Activated T-helper 17 cell treated with anti-CD3 and anti-CD28 coated beads, Interleukin-2, amount 50 U/mL, for 72 hours (primary cell): ENCODE measurements at regions not wholly inside any gene's neighbourhood (a gene's known extent, or its start where the extent isn't known, plus 50 kb on each side); places are given as distances from the start of the nearest gene placed in this dataset.

Source experiments
- ATAC-seq: fragments of 150-1000 bp; cut with Tn5 transposase; replicated peaks from 2 replicates; pipeline ENCODE4 v1.10.0; 2021; ENCODE audit warnings: mild to moderate bottlenecking, moderate library complexity
- H3K27ac Mint-ChIP-seq: one replicate; pipeline ENCODE4 v1.8.0; 2022; ENCODE audit warnings: mixed read lengths
- H3K27me3 Mint-ChIP-seq: one replicate; pipeline ENCODE4 v1.8.0; 2022; ENCODE audit warnings: mixed read lengths
- H3K36me3 Mint-ChIP-seq: one replicate; pipeline ENCODE4 v1.8.0; 2022; ENCODE audit warnings: low read depth, mild to moderate bottlenecking, mixed read lengths
- H3K4me1 Mint-ChIP-seq: one replicate; pipeline ENCODE4 v1.8.0; 2022; ENCODE audit warnings: mixed read lengths
- H3K4me3 Mint-ChIP-seq: one replicate; pipeline ENCODE4 v1.8.0; 2022; ENCODE audit warnings: mild to moderate bottlenecking, mixed read lengths
- H3K9me3 Mint-ChIP-seq: one replicate; pipeline ENCODE4 v1.8.0; 2022; ENCODE audit warnings: mixed read lengths

DNA sequence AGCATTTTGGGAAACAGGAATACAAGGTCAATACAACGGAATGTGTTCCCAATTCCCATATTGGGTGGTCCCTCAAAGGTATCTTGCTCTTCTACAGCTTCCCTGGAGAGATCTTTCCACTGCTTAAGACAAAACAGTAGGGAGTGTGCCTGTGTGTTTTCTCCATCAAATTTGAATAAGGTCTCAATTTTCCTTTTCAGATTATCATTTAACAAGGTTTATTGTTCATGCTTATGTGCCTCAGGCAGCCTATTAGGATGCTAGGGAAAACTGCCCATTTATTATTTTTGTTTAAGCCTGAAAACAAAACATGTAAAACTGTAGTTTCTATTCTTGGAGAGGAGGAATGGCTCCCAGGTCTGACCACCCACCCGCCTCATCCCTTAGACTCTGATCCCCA lies 622.7 kb downstream of the LMO4 start:
- Mint-ChIP-seq H3K27ac (no peak overlapping the region), H3K27me3 (peaks cover 35% of the 10 kb centered on the region), H3K4me3 (no peak overlapping the region), H3K36me3 (no peaks in the 10 kb centered on the region), H3K9me3 (no peaks in the 10 kb centered on the region), H3K4me1 (no peaks in the 10 kb centered on the region)
- ATAC-seq = no peak

DNA sequence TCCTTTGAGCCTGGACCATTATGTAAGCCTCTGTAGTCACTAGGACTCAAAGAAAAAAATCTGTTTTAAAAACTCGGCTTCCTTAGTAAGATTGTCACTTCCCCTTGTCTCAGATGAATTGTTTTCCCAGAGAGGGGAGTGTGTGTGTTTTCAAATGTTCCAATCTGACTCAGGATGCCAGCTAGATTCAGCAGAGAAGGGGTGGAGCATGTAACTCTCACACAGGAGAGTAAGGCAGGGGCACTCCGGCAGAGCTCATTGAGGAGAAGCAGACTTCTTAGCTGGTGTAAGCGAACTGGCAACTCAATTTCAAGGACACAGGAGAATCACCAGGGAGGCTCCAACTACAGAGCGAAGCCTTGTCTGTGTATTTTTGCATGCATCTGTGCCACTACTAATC lies 623.2 kb downstream of the LMO4 start:
- H3K4me3 Mint-ChIP-seq = no peak overlapping the region
- no peaks in the 10 kb centered on the region for H3K9me3 Mint-ChIP-seq
- H3K27me3 Mint-ChIP-seq = peaks cover 35% of the 10 kb centered on the region
- no peak overlapping the region for H3K27ac Mint-ChIP-seq
- no peak for ATAC-seq
- H3K36me3 Mint-ChIP-seq = no peaks in the 10 kb centered on the region
- no peaks in the 10 kb centered on the region for H3K4me1 Mint-ChIP-seq

DNA sequence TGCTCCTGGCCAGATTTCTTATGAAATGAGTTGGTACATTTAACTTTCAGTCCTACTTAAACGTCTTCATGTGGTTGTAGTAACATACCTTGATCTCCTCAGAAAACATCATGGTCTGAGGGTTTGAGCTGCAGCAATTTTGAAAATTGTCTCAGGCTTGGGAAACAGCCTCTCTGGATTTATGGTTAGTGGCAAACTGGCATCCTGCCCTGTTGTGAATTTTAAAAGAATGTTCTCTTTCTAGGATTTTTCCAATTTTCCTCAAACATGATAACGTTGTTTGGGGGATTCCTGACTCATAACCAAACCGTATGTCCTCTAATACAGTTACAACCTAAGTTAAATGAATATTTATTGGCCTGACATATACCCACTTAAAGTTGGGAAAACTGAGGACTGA lies 624.4 kb downstream of the LMO4 start:
- Mint-ChIP-seq H3K9me3 (no peaks in the 10 kb centered on the region), H3K36me3 (no peaks in the 10 kb centered on the region), H3K27me3 (peaks cover 36% of the 10 kb centered on the region), H3K27ac (no peak overlapping the region), H3K4me3 (no peak overlapping the region), H3K4me1 (no peaks in the 10 kb centered on the region)
- ATAC-seq = no peak

DNA sequence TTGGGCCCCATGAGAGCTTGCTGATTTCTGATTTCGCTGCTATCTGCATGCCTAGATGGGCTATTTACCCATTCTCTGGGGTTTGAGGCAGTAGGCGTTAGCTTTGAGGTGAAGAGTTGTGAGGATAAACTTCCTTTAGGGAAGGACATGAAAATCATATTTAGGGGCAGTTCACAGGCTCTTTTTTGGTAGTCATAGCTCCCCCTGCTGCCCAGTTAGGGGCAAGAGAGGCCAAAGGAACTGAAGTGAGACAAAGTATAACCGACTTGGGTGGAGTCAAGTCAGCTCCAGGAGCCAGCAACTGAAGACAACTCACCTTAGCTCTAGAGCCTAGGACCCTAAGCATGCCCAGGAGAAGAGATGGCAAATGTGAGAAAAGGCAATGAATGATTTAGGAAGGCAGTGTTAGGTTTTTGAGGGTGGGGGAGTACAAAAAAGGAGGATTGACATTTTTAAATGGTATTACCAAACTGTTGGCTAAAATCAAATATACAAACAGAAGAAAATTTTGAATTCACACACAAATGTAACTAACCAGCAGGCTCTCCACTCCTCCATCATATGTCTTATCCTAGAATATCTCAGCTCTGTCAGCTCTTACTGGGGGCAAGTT lies 625.2 kb downstream of the LMO4 start:
- ATAC-seq = peak; percentile 55
- Mint-ChIP-seq H3K4me1 (no peaks in the 10 kb centered on the region), H3K27me3 (peaks cover 39% of the 10 kb centered on the region), H3K9me3 (no peaks in the 10 kb centered on the region), H3K36me3 (no peaks in the 10 kb centered on the region), H3K4me3 (no peak overlapping the region), H3K27ac (no peak overlapping the region)

DNA sequence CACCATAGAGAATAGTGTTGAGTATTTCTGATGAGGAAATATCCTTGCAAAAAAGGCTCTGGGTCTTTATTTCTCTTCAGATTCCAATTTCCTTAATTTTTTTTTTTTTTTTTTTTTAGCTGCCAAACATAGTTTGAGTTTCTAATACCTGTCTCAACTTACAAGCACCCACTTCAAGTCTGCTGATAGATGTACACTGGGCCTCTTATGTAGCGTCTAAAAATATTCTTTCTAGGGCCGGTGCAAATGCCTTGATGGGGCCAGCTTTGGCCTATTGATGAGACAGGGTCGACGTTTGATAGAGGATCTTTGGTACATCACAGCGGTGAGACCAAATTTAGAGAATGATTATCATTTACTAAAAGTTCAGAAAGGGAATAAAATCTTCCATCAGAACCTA lies 626.4 kb downstream of the LMO4 start:
- no peak overlapping the region for H3K4me3 Mint-ChIP-seq
- no peak overlapping the region for H3K27ac Mint-ChIP-seq
- no peaks in the 10 kb centered on the region for H3K9me3 Mint-ChIP-seq
- ATAC-seq = no peak
- peaks cover 33% of the 10 kb centered on the region for H3K27me3 Mint-ChIP-seq
- no peaks in the 10 kb centered on the region for H3K4me1 Mint-ChIP-seq
- no peaks in the 10 kb centered on the region for H3K36me3 Mint-ChIP-seq

DNA sequence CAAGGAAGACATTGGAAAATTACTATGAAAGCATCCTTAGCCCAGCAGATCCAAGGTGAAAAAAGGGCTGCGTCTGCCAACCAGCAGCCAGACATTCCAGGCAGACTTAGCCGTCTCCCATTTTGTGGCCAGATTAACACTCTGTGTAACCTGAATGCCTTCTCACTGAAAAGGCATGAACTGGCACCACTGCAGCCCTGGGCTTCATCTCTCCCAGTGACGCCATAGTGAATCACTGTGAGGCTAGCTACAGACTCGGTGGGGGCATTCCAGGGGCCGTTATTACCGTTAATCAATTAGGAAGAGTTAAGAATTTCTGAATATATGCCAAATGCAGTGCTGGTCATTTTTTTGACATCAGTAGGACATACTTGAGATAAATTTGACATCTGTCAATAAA lies 627.4 kb downstream of the LMO4 start:
- Mint-ChIP-seq H3K4me3 (no peak overlapping the region), H3K4me1 (no peaks in the 10 kb centered on the region), H3K27me3 (peaks cover 29% of the 10 kb centered on the region), H3K9me3 (no peaks in the 10 kb centered on the region), H3K36me3 (no peaks in the 10 kb centered on the region), H3K27ac (no peak overlapping the region)
- no peak for ATAC-seq

DNA sequence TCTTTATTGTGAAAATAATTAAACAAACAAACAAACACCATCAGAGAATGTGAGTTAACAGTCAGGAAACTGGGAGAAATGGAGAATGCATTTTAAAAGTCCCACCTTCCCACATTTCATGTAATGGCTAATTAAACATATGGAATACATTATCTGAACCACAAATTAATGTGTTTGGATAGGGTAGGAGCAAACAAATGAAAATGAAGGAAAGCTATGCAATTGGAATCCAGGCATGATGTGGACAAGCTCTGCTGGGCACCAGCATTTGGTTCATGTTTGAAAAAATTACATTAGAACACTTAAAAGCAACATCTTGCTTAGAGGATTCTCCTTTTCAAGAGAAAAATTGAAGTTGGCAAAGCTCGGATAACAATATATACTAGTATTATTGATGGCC lies 628.1 kb downstream of the LMO4 start:
- H3K27me3 Mint-ChIP-seq = peaks cover 29% of the 10 kb centered on the region
- no peak for ATAC-seq
- H3K4me3 Mint-ChIP-seq = no peak overlapping the region
- H3K9me3 Mint-ChIP-seq = no peaks in the 10 kb centered on the region
- no peaks in the 10 kb centered on the region for H3K4me1 Mint-ChIP-seq
- no peak overlapping the region for H3K27ac Mint-ChIP-seq
- H3K36me3 Mint-ChIP-seq = no peaks in the 10 kb centered on the region

DNA sequence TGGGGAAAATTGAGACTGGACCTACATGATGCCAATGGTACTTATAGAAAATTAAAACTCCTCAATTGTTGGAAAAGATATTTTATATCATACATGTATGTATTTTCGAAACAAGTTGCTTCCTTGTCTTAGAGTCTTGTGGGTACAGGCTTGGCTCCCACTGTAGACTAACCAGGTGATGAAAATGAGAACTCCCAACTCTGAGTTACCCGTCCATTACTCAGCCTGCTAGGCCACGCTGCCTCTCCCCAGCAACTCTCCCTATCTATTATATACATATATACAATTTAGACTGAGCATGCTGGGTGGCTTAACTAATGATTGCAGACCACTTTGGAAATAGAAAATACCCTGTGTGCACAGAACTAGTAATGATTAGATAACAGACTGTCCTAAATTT lies 628.7 kb downstream of the LMO4 start:
- ATAC-seq = no peak
- H3K27ac Mint-ChIP-seq = no peak overlapping the region
- H3K4me1 Mint-ChIP-seq = no peaks in the 10 kb centered on the region
- no peak overlapping the region for H3K4me3 Mint-ChIP-seq
- H3K27me3 Mint-ChIP-seq = peaks cover 23% of the 10 kb centered on the region
- no peaks in the 10 kb centered on the region for H3K36me3 Mint-ChIP-seq
- no peaks in the 10 kb centered on the region for H3K9me3 Mint-ChIP-seq

DNA sequence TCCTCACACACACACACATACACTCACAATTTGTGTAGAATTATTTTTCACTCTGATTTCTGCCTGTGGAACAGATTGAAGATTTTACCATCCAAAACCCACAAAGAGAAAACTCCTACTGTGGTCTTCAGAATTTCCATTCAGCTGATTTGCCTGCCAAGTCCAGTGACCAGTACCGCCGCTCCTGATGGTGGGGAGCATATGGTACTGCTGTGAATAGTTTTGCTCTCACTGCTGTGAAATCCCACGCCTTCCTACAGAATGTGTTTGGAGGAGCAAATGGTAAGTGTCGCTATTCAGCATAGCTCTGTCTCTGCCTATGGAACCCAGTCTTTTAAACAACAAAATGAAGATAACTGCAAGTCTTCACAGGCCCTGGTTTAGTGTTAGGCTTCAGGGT lies 629.5 kb downstream of the LMO4 start:
- no peaks in the 10 kb centered on the region for H3K4me1 Mint-ChIP-seq
- no peak overlapping the region for H3K4me3 Mint-ChIP-seq
- no peak overlapping the region for H3K27ac Mint-ChIP-seq
- no peaks in the 10 kb centered on the region for H3K36me3 Mint-ChIP-seq
- no peak for ATAC-seq
- peaks cover 20% of the 10 kb centered on the region for H3K27me3 Mint-ChIP-seq
- H3K9me3 Mint-ChIP-seq = no peaks in the 10 kb centered on the region

DNA sequence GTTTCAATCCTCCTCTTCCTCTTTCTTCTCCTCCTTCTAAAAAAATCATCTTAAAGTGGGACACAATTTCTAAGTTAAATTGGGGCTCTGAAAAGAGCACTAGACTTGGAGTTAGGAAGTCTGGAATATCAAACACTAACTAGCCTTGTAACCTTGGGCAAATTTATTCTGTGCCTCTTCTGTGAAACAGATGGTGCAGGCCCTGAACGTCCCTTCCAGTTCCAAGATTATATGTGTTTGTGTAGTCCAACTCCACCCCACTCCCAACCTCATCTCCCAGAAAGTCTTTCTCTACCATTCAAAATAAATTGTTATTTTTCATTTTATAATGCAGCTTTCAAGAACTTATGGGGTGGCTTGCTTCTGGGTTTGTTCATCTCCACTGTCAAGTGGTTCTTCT lies 630.0 kb downstream of the LMO4 start:
- no peak for ATAC-seq

DNA sequence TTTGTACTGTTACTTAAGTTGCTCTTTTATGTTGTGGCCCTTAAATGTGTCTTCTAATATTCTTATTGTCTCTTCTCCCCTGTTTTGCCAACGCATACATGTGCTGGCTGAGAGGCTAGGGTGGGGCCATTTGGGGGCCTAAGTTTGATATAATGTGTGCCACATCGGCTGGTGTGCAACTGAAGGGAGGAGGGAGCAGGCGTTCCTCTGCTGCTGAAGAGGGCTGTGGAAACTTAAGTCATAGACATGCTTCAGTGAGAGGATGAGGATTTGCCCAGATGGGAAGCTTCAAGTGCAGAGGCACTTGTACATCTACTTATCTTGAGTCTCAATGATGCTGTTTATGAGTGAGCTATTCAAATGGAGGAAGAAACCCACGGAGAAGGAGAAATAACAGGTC lies 630.6 kb downstream of the LMO4 start:
- Mint-ChIP-seq H3K4me3 (no peak overlapping the region), H3K27me3 (peaks cover 16% of the 10 kb centered on the region), H3K4me1 (no peaks in the 10 kb centered on the region), H3K27ac (no peak overlapping the region), H3K9me3 (no peaks in the 10 kb centered on the region), H3K36me3 (no peaks in the 10 kb centered on the region)
- no peak for ATAC-seq

More for the DNA sequence above, 630.0 kb downstream of the LMO4 start:
- H3K36me3 Mint-ChIP-seq = no peaks in the 10 kb centered on the region
- no peak overlapping the region for H3K27ac Mint-ChIP-seq
- H3K27me3 Mint-ChIP-seq = peaks cover 19% of the 10 kb centered on the region
- H3K4me1 Mint-ChIP-seq = no peaks in the 10 kb centered on the region
- no peak overlapping the region for H3K4me3 Mint-ChIP-seq
- no peaks in the 10 kb centered on the region for H3K9me3 Mint-ChIP-seq

DNA sequence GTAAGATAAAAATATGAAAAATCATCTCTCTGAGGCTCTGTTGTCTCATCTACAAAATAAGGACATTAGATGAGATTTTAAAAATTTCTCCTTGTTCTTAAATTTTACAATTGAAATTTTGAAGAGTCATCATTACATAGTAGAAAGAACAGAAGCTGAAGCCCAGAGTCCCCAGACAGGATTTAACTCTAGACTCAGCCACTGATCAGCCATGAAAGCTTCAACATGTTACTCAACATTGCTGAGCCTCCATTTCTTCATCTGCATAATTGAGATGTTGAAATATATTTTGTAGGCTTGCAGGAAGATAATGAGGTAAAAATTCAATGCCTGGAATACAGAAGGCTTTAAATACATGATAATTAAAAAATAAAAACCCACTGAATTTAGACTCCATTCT lies 633.3 kb downstream of the LMO4 start:
- no peak overlapping the region for H3K4me3 Mint-ChIP-seq
- ATAC-seq = no peak
- no peaks in the 10 kb centered on the region for H3K4me1 Mint-ChIP-seq
- H3K27me3 Mint-ChIP-seq = peaks cover 12% of the 10 kb centered on the region
- H3K9me3 Mint-ChIP-seq = no peaks in the 10 kb centered on the region
- H3K36me3 Mint-ChIP-seq = no peaks in the 10 kb centered on the region
- H3K27ac Mint-ChIP-seq = no peak overlapping the region

DNA sequence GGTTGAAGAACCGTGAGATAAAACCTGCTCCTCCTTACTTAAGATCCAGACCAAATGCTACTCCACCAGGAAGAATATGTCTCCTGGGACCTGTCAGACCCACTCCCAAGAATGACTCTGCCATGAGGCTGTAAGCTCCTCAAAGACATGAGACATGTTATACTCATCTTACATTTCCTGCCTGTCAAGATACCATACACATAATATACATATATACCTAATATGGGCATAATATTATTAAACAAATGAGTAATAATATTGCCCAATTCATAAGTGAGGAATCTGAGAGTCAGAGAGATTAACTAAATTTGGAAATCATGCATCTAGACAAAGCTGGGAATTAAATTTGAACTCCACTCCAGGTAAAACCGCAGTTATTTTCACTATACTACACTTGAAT lies 634.9 kb downstream of the LMO4 start:
- no peak overlapping the region for H3K27ac Mint-ChIP-seq
- H3K4me1 Mint-ChIP-seq = no peaks in the 10 kb centered on the region
- no peak for ATAC-seq

DNA sequence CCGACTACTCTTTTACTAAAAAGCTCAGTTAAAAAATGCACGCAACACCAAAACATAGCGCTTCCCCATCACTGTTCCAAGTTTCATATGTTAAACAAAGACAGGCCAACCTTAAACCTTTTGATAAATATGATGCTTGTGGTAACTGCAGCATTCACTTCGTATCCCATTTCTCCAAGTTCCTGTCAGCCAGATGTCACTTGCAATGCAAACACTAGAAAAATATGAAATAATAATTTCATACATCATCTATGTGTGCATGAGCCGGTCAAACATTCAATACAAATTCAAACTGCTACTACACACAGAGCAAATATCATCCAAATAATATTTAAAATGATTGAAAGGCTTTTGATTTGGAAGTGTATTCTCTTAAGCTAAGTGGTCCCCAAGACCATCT lies 636.5 kb downstream of the LMO4 start:
- Mint-ChIP-seq H3K4me1 (no peaks in the 10 kb centered on the region), H3K9me3 (no peaks in the 10 kb centered on the region), H3K27ac (no peak overlapping the region), H3K36me3 (no peaks in the 10 kb centered on the region), H3K4me3 (no peak overlapping the region), H3K27me3 (no peaks in the 10 kb centered on the region)
- ATAC-seq = no peak

More for the DNA sequence above, 634.9 kb downstream of the LMO4 start:
- no peaks in the 10 kb centered on the region for H3K36me3 Mint-ChIP-seq
- no peak overlapping the region for H3K4me3 Mint-ChIP-seq
- H3K9me3 Mint-ChIP-seq = no peaks in the 10 kb centered on the region
- peaks cover 6% of the 10 kb centered on the region for H3K27me3 Mint-ChIP-seq

DNA sequence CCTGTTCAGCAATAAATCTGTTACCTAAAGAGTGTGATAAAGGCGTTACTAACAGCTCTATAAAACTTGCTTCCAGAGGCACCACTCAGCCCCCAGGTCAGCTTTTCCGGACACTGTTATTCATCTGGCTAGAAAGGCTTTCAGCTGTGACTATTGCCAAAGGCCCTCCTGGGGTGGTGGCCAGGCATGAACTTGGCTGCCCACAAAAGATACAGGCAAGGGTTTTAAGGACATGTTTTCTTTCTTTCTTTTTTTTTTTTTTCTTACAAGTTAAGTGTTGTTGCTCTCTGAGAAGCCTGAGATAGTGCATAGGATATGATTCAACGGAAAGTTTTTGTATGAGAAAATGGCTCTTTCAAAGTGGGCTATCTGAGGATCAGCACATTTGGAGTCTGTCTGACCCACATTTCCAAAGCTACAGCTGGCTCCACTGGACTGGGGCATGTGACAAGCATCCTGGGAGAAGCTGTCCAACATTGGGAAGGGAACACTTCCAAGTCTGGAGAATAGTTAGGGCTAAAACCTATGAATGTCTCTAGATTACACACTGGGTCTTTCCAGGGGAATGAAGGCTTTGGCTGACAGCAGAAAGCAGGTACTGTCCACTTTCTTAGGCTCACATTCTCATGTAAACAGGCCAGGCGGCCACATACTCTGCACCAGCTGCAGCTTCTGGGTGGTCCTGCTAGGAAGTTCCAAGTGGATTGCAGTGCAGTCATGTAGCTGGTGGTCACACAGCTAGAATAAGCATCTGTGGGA lies 639.7 kb downstream of the LMO4 start:
- Mint-ChIP-seq H3K9me3 (no peaks in the 10 kb centered on the region), H3K4me1 (no peaks in the 10 kb centered on the region), H3K36me3 (no peaks in the 10 kb centered on the region), H3K4me3 (no peak overlapping the region), H3K27me3 (no peaks in the 10 kb centered on the region), H3K27ac (no peak overlapping the region)
- ATAC-seq = no peak
